ENCODE measurements at regions not wholly inside any gene's neighbourhood (a gene's known extent, or its start where the extent isn't known, plus 50 kb on each side); places are given as distances from the start of the nearest gene placed in this dataset.

DNA sequence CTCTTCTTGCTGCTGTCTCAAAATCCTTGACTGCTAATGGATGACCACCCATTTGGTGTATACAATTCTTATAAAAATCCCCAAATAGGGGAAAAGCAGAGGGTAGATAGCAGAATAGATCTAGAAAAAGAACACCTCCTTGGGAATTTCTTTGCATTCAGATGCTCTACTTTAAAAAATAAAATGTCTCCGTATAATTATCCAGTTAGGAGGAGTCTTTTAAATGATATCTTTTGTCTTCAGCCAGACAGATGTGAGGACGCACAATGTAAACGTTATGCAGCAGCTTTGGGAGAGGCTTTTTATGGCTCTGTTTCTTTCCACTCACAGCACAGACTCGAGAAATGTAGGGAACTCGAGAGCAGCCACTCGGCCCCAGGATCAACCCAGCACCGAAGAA is 300.2 kb downstream of the IRF8 start:
- TF ChIP-seq, protein P1, sequence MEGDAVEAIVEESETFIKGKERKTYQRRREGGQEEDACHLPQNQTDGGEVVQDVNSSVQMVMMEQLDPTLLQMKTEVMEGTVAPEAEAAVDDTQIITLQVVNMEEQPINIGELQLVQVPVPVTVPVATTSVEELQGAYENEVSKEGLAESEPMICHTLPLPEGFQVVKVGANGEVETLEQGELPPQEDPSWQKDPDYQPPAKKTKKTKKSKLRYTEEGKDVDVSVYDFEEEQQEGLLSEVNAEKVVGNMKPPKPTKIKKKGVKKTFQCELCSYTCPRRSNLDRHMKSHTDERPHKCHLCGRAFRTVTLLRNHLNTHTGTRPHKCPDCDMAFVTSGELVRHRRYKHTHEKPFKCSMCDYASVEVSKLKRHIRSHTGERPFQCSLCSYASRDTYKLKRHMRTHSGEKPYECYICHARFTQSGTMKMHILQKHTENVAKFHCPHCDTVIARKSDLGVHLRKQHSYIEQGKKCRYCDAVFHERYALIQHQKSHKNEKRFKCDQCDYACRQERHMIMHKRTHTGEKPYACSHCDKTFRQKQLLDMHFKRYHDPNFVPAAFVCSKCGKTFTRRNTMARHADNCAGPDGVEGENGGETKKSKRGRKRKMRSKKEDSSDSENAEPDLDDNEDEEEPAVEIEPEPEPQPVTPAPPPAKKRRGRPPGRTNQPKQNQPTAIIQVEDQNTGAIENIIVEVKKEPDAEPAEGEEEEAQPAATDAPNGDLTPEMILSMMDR (IDR thresholded peaks at IDR 0.05; ENCODE audit: insufficient read depth, low read depth, low read length), result no peak
- no peak for TF ChIP-seq EZH2 (IDR thresholded peaks at IDR 0.05; ENCODE audit: insufficient read depth, low read length)

All from astrocyte (in vitro differentiated cells and primary cell).